ENCODE measurements at regions not wholly inside any gene's neighbourhood (a gene's known extent, or its start where the extent isn't known, plus 50 kb on each side); places are given as distances from the start of the nearest gene placed in this dataset.

DNA sequence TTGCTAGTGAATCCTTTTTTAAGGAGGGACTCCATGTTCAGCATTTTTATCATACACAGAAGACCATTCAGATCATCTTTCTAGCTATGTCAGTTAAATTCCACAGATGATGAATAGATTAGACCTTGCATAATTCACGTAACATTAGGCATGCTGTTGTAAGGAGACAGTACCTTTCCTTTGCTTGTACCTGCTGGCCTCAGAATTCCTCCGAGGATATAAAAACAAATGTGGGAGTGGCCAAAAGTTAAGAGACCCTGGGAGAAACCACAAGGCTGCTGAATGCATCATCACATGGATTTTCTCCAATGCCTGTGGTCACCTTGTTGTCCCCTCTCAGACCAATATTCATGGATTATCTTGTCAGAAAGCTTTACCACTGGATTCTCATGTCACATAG, 201.4 kb downstream of the MAGEB17 start:
- TF ChIP-seq, protein P1, sequence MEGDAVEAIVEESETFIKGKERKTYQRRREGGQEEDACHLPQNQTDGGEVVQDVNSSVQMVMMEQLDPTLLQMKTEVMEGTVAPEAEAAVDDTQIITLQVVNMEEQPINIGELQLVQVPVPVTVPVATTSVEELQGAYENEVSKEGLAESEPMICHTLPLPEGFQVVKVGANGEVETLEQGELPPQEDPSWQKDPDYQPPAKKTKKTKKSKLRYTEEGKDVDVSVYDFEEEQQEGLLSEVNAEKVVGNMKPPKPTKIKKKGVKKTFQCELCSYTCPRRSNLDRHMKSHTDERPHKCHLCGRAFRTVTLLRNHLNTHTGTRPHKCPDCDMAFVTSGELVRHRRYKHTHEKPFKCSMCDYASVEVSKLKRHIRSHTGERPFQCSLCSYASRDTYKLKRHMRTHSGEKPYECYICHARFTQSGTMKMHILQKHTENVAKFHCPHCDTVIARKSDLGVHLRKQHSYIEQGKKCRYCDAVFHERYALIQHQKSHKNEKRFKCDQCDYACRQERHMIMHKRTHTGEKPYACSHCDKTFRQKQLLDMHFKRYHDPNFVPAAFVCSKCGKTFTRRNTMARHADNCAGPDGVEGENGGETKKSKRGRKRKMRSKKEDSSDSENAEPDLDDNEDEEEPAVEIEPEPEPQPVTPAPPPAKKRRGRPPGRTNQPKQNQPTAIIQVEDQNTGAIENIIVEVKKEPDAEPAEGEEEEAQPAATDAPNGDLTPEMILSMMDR (IDR thresholded peaks at IDR 0.05; ENCODE audit: insufficient read depth, low read depth, low read length): no peak
- no peak for TF ChIP-seq EZH2 (IDR thresholded peaks at IDR 0.05; ENCODE audit: insufficient read depth, low read length)

All from astrocyte (in vitro differentiated cells and primary cell).